K562 (cell line): ENCODE measurements at regions not wholly inside any gene's neighbourhood (a gene's known extent, or its start where the extent isn't known, plus 50 kb on each side); places are given as distances from the start of the nearest gene placed in this dataset.

ENCODE experiments used
- CC2D1A ChIP-seq: fragments of 450-650 bp; IDR thresholded peaks from 2 replicates; pipeline ENCODE4 v1.6.1; 2017; ENCODE audit warnings: mild to moderate bottlenecking
- CCAR2 ChIP-seq: fragments of 200-400 bp; formaldehyde crosslinking; IDR thresholded peaks from 2 replicates; pipeline ENCODE4 v1.6.1; 2017; ENCODE audit warnings: mild to moderate bottlenecking, low read depth, low read length
- MIER1 ChIP-seq: fragments of 450-650 bp; IDR thresholded peaks from 2 replicates; pipeline ENCODE4 v1.6.1; 2016; ENCODE audit warnings: antibody characterized with exemption, mild to moderate bottlenecking, low read depth
- MTA3 ChIP-seq: fragments of 450-650 bp; formaldehyde crosslinking; IDR thresholded peaks from 2 replicates; pipeline ENCODE4 v1.6.1; 2017; ENCODE audit warnings: mild to moderate bottlenecking, borderline replicate concordance
- POU5F1 ChIP-seq: fragments of 150-350 bp; IDR thresholded peaks from 2 replicates; pipeline ENCODE4 v1.6.1; 2014; ENCODE audit warnings: borderline replicate concordance, low read length, low read depth, mild to moderate bottlenecking; ENCODE audit not compliant: partially characterized antibody
- SREBF2 ChIP-seq: sonication (generic); formaldehyde crosslinking; IDR thresholded peaks from 2 replicates; pipeline ENCODE4 v1.4.0; 2020; ENCODE audit warnings: mild to moderate bottlenecking, missing genetic modification reagents
- TSC22D4 ChIP-seq: fragments of 450-650 bp; IDR thresholded peaks from 2 replicates; pipeline ENCODE4 v1.6.1; 2016; ENCODE audit warnings: missing genetic modification characterization, missing biosample characterization, control low read depth
- ZNF75A ChIP-seq: fragments of 450-650 bp; formaldehyde crosslinking; IDR thresholded peaks from 2 replicates; pipeline ENCODE4 v1.4.0; 2020; ENCODE audit warnings: mild to moderate bottlenecking
- TF ChIP-seq, protein P1 (sequence below): fragments of 200-600 bp; sonication (generic); IDR thresholded peaks from one replicate; pipeline ENCODE4 v1.6.1; 2012; ENCODE audit warnings: mild to moderate bottlenecking, low read depth, low read length, inconsistent platforms
- TF ChIP-seq, protein P2 (sequence below): fragments of 450-650 bp; formaldehyde crosslinking; IDR thresholded peaks from 2 replicates; pipeline ENCODE4 v1.4.0; 2022; ENCODE audit warnings: missing genetic modification characterization
- TF ChIP-seq, protein P3 (sequence below): sonication (generic); formaldehyde crosslinking; IDR thresholded peaks from 2 replicates; pipeline ENCODE4 v1.8.0; 2022; ENCODE audit warnings: mild to moderate bottlenecking, low read depth, missing genetic modification reagents
- TF ChIP-seq, protein P4 (sequence below): sonication (generic); formaldehyde crosslinking; IDR thresholded peaks from 2 replicates; pipeline ENCODE4 v1.8.0; 2023; ENCODE audit warnings: mild to moderate bottlenecking, missing genetic modification reagents

DNA sequence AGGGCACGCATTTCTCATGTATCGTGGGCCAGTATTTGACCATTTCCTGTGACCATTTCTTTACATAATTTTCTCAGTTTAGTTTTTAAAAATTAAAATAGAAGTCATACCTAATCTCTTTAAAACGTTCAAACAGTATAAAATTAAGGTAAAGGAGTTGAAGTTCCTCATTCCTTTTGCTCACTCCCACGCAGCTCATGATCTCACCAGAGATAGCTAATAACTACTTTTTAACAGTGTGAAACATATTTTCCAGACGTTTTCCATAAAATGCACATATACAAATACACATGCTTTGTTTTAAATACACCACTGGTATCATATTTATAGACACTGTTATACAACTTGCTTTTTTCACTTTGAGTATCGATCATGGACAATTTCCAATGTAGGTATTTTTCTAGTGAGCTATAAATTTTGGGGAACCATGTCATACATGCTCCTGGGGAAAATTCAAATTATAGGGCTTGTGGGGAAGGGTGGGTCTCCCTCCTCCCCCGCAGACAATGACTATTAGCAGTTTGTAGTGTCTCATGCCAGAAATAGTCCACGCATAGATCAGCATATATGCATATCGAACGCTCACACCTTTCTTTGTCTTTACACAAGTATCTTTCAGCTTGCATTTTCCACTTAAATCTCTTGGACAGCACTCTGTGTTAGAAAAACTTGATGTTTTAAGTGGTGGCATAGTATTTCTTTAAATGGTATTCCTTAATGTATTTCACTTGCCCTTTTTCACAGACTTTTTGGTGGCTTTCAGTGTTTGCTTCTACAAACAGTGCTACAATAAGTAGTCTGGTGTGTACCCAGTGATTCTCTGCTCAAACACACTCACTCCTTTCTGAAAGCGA is 145.5 kb upstream of the ZNF217 start (continued):
- TF ChIP-seq, protein P1, sequence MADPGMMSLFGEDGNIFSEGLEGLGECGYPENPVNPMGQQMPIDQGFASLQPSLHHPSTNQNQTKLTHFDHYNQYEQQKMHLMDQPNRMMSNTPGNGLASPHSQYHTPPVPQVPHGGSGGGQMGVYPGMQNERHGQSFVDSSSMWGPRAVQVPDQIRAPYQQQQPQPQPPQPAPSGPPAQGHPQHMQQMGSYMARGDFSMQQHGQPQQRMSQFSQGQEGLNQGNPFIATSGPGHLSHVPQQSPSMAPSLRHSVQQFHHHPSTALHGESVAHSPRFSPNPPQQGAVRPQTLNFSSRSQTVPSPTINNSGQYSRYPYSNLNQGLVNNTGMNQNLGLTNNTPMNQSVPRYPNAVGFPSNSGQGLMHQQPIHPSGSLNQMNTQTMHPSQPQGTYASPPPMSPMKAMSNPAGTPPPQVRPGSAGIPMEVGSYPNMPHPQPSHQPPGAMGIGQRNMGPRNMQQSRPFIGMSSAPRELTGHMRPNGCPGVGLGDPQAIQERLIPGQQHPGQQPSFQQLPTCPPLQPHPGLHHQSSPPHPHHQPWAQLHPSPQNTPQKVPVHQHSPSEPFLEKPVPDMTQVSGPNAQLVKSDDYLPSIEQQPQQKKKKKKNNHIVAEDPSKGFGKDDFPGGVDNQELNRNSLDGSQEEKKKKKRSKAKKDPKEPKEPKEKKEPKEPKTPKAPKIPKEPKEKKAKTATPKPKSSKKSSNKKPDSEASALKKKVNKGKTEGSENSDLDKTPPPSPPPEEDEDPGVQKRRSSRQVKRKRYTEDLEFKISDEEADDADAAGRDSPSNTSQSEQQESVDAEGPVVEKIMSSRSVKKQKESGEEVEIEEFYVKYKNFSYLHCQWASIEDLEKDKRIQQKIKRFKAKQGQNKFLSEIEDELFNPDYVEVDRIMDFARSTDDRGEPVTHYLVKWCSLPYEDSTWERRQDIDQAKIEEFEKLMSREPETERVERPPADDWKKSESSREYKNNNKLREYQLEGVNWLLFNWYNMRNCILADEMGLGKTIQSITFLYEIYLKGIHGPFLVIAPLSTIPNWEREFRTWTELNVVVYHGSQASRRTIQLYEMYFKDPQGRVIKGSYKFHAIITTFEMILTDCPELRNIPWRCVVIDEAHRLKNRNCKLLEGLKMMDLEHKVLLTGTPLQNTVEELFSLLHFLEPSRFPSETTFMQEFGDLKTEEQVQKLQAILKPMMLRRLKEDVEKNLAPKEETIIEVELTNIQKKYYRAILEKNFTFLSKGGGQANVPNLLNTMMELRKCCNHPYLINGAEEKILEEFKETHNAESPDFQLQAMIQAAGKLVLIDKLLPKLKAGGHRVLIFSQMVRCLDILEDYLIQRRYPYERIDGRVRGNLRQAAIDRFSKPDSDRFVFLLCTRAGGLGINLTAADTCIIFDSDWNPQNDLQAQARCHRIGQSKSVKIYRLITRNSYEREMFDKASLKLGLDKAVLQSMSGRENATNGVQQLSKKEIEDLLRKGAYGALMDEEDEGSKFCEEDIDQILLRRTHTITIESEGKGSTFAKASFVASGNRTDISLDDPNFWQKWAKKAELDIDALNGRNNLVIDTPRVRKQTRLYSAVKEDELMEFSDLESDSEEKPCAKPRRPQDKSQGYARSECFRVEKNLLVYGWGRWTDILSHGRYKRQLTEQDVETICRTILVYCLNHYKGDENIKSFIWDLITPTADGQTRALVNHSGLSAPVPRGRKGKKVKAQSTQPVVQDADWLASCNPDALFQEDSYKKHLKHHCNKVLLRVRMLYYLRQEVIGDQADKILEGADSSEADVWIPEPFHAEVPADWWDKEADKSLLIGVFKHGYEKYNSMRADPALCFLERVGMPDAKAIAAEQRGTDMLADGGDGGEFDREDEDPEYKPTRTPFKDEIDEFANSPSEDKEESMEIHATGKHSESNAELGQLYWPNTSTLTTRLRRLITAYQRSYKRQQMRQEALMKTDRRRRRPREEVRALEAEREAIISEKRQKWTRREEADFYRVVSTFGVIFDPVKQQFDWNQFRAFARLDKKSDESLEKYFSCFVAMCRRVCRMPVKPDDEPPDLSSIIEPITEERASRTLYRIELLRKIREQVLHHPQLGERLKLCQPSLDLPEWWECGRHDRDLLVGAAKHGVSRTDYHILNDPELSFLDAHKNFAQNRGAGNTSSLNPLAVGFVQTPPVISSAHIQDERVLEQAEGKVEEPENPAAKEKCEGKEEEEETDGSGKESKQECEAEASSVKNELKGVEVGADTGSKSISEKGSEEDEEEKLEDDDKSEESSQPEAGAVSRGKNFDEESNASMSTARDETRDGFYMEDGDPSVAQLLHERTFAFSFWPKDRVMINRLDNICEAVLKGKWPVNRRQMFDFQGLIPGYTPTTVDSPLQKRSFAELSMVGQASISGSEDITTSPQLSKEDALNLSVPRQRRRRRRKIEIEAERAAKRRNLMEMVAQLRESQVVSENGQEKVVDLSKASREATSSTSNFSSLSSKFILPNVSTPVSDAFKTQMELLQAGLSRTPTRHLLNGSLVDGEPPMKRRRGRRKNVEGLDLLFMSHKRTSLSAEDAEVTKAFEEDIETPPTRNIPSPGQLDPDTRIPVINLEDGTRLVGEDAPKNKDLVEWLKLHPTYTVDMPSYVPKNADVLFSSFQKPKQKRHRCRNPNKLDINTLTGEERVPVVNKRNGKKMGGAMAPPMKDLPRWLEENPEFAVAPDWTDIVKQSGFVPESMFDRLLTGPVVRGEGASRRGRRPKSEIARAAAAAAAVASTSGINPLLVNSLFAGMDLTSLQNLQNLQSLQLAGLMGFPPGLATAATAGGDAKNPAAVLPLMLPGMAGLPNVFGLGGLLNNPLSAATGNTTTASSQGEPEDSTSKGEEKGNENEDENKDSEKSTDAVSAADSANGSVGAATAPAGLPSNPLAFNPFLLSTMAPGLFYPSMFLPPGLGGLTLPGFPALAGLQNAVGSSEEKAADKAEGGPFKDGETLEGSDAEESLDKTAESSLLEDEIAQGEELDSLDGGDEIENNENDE, result no peak
- TF ChIP-seq CC2D1A, result no peak
- TF ChIP-seq, protein P2, sequence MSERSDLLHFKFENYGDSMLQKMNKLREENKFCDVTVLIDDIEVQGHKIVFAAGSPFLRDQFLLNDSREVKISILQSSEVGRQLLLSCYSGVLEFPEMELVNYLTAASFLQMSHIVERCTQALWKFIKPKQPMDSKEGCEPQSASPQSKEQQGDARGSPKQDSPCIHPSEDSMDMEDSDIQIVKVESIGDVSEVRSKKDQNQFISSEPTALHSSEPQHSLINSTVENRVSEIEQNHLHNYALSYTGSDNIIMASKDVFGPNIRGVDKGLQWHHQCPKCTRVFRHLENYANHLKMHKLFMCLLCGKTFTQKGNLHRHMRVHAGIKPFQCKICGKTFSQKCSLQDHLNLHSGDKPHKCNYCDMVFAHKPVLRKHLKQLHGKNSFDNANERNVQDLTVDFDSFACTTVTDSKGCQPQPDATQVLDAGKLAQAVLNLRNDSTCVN, result no peak
- TF ChIP-seq SREBF2 (CRISPR knock-in tag), result no peak
- TF ChIP-seq ZNF75A (CRISPR knock-in tag), result no peak
- TF ChIP-seq, protein P3, sequence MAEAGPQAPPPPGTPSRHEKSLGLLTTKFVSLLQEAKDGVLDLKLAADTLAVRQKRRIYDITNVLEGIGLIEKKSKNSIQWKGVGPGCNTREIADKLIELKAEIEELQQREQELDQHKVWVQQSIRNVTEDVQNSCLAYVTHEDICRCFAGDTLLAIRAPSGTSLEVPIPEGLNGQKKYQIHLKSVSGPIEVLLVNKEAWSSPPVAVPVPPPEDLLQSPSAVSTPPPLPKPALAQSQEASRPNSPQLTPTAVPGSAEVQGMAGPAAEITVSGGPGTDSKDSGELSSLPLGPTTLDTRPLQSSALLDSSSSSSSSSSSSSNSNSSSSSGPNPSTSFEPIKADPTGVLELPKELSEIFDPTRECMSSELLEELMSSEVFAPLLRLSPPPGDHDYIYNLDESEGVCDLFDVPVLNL (CRISPR knock-in tag), result no peak
- no peak; the same call in 1 of the 2 replicates for TF ChIP-seq MTA3
- no peak for TF ChIP-seq MIER1
- TF ChIP-seq, protein P4, sequence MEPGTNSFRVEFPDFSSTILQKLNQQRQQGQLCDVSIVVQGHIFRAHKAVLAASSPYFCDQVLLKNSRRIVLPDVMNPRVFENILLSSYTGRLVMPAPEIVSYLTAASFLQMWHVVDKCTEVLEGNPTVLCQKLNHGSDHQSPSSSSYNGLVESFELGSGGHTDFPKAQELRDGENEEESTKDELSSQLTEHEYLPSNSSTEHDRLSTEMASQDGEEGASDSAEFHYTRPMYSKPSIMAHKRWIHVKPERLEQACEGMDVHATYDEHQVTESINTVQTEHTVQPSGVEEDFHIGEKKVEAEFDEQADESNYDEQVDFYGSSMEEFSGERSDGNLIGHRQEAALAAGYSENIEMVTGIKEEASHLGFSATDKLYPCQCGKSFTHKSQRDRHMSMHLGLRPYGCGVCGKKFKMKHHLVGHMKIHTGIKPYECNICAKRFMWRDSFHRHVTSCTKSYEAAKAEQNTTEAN (CRISPR knock-in tag), result no peak
- TF ChIP-seq TSC22D4, result no peak
- no peak for TF ChIP-seq CCAR2
- no peak for TF ChIP-seq POU5F1
